Glomerular visceral epithelial cell (primary cell): ENCODE measurements at regions not wholly inside any gene's neighbourhood (a gene's known extent, or its start where the extent isn't known, plus 50 kb on each side); places are given as distances from the start of the nearest gene placed in this dataset.

Experiments
- DNase-seq: peaks from one replicate; pipeline ENCODE4 v3.0.0-alpha.2; 2016; ENCODE audit errors: extremely low spot score

DNA sequence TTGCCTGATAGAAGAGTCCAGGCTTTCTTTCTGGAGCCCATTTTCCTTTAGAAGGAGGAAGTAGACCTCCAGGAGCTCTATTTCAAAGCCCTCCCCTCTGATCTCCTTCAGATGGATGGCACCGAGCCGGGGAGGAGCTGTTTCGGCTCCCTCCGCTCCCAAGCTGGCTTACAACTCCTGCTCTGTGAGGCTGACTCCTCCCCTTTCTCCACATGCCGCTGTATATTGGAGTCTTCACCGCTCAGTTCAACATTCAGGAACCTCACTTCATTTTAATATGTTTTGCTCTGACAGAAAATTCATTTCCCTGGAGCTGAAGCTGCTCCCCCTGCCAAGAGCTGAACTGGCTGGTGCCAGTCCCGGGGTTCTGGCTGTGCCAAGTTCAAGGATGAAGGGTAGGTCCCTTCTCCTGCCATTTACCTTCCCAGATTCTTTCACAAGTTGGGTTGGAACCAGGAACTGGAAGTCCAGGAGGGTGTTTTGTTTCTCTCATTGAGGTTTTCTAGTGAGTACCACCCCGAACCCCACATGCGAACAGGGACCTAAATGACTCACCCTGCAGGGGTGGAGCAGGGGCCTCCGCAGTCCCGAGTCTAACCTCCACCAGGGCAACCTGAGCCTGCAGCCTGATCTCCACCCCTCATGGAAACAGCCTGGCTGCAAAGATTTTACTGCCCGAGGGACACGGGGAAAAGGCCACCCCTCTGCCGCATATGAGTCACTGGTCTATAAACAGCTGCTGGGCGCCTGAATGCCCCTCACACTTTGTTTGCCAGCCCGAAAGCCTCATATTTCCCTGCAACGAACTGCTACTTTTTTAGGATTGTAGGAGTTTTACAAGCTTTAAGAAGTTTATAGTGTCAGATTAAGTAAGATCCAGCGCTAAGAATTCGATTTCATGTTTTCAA lies 68.6 kb upstream of the FOXA2 start:
- no peak for DNase-seq

DNA sequence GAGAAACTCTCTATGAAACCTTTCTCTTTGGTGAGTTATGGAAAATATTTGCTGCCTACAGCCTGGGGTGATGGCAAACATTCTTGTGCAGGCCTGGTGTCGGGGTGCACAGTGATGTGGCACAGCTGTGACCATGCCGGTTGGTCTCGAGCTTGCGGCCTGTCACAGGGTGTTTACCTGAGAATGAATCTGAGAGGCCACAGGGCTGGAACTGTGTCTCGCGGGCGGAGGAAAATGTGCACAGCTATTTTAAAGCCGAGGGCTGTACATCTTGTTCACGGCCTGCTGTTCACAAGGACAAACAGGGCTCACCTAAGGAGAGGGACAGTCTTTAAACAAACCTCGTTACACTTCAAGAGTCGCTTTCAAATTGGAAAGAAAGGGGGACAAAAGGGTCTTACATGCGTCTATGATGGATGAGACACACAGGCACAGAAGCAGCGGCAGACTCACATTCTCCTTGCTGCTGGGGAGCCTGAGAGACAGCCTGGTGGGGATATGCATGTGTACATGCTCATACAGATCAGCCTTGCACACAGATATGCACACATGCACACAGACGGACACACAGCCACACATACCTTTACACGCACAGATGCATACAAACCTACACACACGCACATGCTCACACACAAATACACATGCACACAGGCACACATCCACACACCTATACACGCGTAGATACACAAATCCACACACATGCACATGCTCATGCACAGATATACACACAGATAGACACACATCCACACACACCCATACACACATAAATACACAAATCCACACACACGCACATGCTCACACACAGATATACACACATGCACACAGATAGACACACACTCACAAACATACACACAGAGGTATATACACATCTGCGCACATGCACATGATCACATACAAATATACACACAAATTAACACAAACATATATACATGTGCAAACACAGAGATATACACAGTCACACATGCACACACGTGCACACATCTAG lies 69.6 kb upstream of the FOXA2 start:
- DNase-seq = no peak

DNA sequence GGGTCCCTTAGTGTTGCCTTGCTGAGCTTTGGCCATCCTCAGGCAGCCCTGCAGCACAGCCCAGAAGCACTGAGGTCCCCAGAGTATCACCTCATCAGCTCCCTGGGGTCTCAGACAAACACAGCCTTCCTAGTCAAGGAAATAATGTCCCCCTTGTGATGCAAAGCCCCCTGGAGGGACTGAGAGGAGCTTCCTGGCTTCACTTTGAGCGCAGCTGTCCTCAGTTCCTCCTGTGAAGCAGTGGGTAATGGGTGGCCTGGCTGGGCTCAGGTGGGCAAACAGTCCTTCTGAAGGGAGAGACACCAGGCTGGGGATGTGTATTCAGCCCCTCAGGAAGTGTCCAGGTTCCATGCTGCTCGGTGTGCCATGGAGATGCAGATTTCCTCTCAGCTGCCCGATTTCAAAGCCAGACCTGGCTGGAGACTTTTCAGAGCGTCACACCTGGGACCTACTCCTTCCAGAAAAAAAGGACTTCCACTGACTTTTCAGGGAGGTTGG lies 79.2 kb upstream of the FOXA2 start:
- DNase-seq = no peak

DNA sequence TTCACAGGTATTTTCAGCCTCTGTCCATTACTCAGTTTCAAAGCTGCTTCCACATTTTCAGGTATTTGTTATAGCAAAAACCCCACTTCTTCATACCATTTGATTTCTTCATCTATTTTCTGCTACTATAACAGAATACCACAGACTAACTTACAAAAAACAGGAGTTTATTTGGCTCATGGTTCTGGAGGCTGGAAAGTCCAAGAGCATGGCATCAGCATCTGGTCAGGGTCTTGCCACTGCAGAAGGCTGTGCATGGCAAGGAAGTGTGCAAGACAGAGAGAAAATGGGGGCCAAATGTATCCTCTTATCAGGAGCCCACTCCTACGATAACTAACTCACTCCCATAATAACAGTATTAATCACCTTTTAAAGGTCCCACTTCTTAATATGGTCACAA lies 82.8 kb upstream of the FOXA2 start:
- no peak for DNase-seq

DNA sequence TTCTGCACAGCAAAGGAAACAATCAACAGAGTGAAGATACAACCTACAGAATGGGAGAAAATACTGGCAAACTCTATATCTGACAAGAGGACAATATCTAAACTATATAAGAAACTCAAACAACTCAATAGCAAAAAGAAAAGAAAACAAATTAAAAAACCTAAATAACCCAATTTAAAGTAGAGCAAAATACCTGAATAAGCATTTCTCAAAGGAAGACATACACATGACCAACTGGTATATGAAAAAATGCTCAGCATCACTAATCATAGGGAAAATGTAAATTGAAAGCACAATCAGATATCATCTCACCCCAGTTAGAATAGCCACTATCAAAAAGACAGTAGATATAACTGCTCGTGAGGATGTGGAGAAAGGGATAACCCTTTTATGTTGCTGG lies 87.8 kb upstream of the FOXA2 start:
- no peak for DNase-seq

DNA sequence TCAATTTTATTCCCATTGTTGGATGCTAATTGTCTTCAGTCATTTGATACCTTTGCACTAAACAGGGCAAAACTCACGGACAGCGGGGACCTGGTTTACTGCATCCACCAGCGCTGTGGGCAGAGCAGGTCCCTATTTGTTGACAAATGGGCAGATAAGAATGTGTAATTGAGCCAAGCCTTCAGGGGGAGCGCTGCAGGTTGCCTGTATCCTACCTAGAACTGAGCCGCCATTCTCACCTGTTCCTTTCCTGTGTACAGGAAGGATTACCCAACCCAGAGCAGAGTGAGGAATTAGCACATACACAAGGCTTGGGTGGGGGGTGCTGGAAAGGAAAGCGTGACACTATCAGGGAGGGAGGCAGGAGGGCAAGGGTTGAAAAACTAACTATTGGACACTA lies 89.1 kb upstream of the FOXA2 start:
- DNase-seq = no peak

DNA sequence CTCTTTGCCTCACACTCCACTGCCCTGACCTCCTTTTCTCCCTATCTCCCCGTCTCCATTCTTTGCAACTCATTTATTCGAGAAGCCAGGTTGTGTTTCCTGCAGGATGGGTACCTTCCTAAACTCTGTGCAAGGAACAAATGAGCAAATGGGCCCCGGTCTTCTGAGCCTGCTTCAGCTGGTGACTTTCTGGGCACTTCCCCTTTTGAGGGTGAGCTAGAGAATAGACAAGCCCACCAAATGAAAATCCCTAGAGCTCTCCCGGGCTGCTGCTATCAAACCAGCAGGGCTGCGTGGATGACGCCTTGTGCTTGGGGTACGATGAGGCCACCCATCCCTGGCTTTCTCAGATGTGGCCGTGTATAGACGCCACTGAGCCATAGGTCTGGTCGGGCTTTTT lies 91.0 kb upstream of the FOXA2 start:
- no peak for DNase-seq

DNA sequence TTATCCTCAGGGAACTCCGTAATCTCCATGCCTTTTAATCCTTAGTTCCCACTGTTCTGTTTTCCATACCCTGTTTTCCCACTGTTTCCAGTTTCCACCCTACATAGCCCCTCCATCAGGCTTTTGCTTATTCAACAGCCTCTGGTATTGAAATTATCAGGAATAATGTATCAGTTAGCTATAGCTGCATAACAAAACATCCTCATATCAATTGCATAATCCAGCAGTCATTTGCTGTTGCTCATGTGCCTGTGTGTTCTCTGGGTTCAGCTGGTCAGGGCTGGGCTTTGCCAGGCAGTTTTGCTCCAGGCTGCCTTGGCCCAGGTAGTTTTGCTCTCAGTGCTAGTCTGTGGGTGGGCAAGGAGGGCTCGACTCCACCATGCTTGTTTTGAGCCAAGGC lies 94.3 kb upstream of the FOXA2 start:
- DNase-seq = no peak

DNA sequence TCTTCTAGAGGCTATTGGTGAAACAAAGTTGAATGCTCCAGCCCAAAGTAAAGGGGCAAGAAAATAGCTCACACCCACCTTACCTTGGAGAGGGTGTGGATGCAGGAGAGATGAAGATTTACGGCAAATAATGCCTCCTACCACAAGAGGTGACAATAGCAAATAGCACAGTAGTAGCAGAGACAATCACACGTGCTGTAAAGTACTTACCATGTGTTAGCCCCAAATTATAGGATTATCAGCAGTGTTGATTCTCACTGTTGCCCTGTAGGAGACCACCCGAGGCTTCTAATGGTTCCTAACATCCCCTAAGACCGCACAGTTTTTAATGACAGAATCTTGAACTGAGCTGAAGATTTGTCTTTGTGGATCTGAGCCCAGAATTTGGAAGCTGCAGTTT lies 94.8 kb upstream of the FOXA2 start:
- no peak for DNase-seq

DNA sequence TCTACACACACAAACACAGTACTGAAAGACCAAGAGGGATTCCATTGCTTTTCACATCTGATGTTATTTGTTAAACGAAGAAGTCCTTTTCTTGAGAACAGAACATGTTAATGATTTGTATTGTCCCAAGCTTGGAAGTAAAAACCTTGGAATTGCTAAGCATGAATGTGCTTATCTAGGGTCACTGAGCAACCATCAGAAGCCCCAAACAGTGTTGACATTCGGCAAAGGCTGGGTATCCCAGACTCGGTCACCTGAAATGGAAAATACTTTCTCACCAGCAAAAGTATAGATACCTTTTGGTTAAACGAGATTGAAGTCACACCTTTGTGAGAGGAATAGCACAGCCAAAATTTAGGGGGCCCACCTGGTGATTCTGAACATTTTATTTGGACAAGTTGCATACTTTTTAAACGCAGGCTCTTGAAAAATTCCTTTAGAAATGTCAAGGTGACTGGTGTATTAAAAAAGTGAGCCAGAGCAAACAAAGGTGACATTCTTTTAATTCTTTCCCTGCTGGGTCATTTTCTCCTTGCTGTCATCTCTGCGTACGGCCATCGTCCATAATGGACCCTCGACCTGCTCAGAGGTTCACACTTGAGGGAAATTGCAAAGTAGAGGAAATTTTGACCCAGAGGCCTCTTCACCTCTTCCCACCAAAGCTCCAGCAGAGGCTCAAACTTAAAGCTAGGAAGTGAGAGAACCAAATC lies 95.8 kb upstream of the FOXA2 start:
- no peak for DNase-seq

DNA sequence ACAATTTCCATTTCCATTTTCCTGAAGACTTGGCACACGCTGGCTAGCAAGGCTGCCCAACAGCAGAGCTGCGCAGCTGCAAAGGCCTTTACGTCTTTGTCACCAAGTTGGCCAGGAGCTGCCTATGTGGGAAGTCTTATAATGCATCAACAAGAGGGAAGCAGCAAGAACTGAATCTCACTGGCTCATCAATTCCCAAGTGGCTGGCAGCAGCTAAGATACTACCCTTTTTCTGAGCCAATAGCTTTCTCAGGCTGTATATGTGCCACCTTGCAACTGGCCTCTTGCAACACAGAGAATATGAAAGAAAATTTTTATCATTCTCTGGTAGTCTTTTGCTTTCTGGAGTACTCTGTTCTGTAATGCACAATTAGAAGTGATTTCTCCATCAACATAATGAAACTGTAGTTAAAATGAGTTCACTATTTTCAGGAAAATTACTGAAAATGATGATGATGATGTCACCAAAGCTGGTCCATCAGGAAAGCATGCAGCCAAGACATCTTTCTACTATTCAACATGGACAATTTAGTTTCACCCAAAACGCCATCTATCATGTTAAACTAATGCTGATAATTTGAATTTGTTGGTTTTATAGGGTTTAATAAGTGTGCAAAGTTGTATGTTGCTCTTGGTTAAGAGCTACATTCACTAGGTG lies 97.3 kb upstream of the FOXA2 start:
- DNase-seq = no peak

DNA sequence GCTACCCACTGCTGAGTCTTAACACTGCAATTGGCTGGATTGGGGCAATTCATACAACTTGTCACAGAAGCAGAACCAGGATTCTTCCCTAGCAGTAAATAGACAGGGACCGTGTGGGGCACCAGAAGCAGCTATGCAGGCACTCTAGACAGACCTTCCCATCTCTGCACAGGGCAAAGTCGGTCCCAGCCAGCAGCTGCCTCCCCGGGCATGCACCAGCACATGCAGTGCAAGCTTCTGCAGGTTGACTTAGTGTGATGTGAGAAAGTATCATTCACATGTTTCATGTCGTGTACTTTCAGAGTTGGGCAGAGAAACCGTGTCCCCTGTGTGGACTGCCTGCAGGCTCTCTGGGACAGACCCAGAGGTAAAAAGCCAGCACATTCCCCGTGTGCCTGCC lies 98.0 kb upstream of the FOXA2 start:
- DNase-seq = no peak

DNA sequence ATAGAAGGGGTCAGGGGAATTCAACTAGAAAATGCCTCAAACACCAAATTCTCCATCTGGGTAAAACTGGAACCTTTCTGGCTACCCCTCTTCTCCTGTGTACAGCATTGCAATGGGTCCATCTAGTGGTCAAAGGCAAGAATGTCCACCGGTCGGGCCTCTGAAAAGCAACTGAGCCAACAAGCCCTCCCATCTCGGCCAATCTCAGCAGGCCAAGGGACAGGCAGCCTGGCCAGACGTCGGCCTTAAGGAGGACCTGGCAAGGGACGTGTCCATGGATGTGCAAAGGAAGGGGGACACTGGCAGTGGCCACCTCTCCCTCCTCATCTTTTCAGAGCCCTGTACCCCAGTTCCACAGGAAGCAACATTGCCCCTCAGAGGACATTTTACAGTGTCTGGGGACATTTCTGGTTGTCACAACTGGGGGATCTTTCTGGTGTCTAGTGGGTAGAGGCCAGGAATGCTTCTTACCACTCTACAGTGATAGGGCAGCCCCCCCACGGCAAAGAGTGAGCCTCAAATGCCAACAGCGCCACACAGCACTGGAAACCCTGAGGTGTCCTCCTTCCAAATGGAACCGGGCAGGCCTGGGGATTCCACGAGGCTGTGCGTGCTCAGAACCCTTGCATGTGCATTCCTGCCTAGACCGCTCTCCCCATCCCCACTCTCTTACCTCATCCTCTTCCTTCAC lies 99.8 kb upstream of the FOXA2 start:
- peak; percentile 72 for DNase-seq

DNA sequence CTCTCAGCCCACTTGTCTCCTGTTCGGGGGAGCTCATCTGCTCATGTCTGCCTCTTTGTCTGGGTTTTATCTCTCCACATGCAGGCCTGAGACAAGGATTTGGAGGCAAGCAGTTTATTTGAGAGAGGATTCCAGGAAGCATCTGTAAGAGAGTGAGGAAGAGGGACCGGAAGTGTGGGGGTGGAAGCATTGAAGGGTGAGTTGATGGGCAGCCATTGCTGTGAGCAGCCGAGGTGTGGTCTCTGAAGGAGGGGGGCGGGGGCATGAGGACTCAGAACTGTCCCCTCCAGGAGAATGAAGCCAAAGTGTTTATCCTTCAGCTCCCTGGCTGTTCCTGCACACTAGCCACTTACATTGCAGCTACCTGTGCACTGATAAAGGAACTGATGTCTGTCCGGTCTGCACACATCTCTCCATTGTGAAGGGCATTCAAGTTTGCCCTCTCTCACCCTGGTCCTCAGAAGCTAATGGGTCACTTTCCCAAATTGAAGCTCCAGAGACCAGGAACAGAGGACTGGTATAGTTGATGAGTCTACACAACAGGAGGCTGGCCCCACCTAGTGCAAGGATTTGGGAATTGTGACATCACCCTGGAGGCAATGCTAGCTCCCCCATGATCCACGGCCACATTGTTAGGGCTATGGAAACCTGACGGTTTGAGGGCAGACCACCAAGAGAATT lies 100.5 kb upstream of the FOXA2 start:
- DNase-seq = no peak

DNA sequence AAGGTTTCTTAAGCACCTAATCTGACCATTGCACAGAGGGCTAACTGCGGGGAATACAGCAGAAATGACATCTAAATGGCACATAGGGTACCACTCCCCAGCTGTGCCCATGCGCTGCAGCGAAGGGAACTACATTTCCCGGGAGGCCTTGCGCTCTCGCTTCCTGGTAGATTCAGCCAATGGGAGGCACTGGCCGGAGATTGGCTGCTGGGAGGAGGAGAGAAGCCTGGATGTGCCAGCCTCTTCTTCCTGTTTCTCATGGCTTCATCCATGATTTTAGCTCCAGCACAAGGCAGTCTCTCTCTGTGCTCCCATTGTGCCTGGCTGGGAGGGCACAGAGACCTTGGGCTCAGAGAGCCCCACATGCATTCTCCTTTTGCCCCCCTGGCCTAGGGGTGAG lies 101.7 kb upstream of the FOXA2 start:
- DNase-seq = peak; percentile 53

DNA sequence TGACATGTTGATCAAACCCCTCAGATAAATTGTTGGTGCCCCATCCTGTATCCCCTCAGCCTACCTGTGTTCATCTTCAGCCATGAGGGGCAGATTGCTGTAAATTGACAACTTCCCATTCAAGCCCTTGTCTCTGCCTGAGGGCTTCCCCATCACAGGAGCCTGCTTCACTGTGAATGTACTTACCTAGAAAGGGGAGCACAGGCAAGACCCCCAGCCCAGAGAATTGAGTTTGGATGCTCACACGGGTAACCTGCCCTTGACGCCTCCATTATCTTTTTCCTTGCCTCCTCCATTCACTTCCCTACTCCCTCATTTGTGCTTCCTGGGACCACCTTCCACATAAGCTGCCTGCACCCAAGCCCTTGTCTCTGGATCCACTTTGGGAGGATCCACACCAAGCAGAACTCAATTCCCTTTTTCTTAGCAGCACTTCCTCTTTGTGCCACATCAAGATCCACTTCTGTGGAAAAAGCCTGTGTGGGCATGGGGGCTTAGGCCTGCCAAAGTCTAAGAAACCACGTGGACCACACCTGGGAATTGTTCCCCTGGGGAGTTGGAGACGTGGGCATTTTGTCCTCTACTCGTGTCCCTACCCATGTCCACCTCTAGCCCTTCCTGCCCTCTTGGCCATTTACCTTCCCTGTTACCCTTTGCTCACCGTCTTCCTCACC lies 103.4 kb upstream of the FOXA2 start:
- DNase-seq = no peak

DNA sequence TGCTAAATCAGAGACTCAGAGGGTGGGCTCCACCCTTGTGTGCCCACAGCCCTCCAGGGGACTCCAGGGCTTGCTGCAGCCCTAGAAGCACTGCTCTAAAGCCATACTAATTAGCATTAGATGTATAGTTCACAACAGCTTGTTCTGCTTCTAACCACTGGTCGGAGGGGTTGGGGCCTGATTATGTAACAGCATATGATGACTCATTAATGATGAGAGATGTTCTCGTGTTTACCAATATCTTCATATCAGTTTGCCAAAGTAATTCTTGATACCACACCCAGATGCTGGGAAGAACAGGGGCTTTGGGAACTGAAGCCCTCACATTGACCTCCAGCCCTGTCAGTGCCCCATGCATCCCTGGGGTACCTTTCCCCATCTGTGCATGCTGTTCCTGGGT lies 104.1 kb upstream of the FOXA2 start:
- no peak for DNase-seq

DNA sequence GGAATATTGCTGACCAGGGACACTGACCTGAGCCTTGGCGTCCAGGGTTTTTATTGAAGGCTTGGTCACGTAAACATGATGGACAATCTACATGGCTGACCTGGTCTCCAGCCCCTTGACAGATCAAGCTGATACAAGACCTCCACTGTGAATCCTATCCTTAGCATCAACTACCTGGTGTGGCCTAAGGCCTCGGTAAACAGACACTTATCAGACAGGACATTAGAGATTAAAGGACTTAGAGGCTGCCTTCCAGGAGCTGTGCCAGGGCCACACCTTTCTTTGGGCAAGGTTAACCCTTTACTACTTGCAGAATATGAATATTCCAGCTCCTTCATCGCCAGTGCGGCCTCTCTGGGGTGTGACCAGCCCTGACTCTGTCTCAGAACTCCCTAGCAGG lies 104.9 kb upstream of the FOXA2 start:
- no peak for DNase-seq

DNA sequence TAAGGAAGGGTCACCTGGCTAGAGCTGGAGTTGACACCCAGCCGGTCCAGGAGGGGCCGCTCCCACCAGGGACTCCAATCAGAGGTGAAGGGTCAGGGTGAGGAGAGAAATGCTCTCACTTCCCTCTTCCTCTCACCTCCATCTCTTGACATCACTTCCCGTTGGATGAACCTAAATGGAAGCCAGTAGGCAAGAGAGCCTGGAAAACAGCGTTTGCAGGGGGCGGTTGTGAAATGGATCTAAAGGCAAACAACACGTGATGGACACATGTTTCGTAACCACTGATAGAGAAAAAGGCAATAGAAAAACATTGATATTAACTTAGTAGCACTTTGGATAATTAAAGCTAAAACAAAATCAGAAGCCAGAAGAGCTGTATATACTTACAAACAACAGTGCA lies 105.6 kb upstream of the FOXA2 start:
- DNase-seq = no peak
